GM23338 (cell line): ENCODE measurements at regions not wholly inside any gene's neighbourhood (a gene's known extent, or its start where the extent isn't known, plus 50 kb on each side); places are given as distances from the start of the nearest gene placed in this dataset.

Source experiments
- ATAC-seq: fragments of 200-7000 bp; cut with Tn5 transposase; 3 replicates; pipeline ENCODE4 v1.9.1; 2020
- DNase-seq: peaks from one replicate; pipeline ENCODE4 v3.0.0-alpha.2; 2015; ENCODE audit warnings: low spot score
- H2AFZ ChIP-seq: fragments of 200-600 bp; sonication (generic); 2 replicates; pipeline ENCODE4 v1.8.0; 2016; ENCODE audit warnings: antibody characterized with exemption, mild to moderate bottlenecking, moderate library complexity
- H3F3A ChIP-seq: fragments of 200-600 bp; sonication (generic); replicated peaks from 2 replicates; pipeline ENCODE4 v1.8.0; 2017; ENCODE audit warnings: antibody characterized with exemption, mixed run types, low read depth
- H3K27ac ChIP-seq: fragments of 200-600 bp; sonication (generic); 2 replicates; pipeline ENCODE4 v1.6.1; 2016; ENCODE audit warnings: low read depth
- H3K27me3 ChIP-seq: fragments of 200-600 bp; sonication (generic); 2 replicates; pipeline ENCODE4 v1.8.0; 2016; ENCODE audit warnings: mild to moderate bottlenecking, mixed run types, moderate library complexity; ENCODE audit not compliant: insufficient read depth
- H3K36me3 ChIP-seq: fragments of 200-600 bp; sonication (generic); 2 replicates; pipeline ENCODE4 v1.8.0; 2016; ENCODE audit warnings: mild to moderate bottlenecking; ENCODE audit not compliant: insufficient read depth
- H3K4me1 ChIP-seq: fragments of 200-600 bp; sonication (generic); 2 replicates; pipeline ENCODE4 v1.8.0; 2016; ENCODE audit warnings: mild to moderate bottlenecking, moderate library complexity; ENCODE audit not compliant: insufficient read depth
- H3K4me2 ChIP-seq: fragments of 200-600 bp; sonication (generic); 2 replicates; pipeline ENCODE4 v1.7.1; 2017; ENCODE audit warnings: mixed run types
- H3K4me3 ChIP-seq: fragments of 200-600 bp; sonication (generic); 2 replicates; pipeline ENCODE4 v1.6.1; 2016; ENCODE audit warnings: mixed run types
- H3K79me2 ChIP-seq: fragments of 200-600 bp; sonication (generic); replicated peaks from 2 replicates; pipeline ENCODE4 v1.8.0; 2017; ENCODE audit warnings: mild to moderate bottlenecking; ENCODE audit not compliant: insufficient read depth
- H3K9me2 ChIP-seq: fragments of 200-600 bp; sonication (generic); 2 replicates; pipeline ENCODE4 v1.8.0; 2017; ENCODE audit not compliant: insufficient read depth
- H4K20me1 ChIP-seq: fragments of 200-600 bp; sonication (generic); replicated peaks from 2 replicates; pipeline ENCODE4 v1.8.0; 2017; ENCODE audit warnings: mild to moderate bottlenecking; ENCODE audit not compliant: insufficient read depth
- H3K27ac Mint-ChIP-seq: 2 replicates; pipeline ENCODE4 v1.8.0; 2020; ENCODE audit warnings: inconsistent platforms, mild to moderate bottlenecking, moderate library complexity, mixed read lengths
- H3K27me3 Mint-ChIP-seq: 3 replicates; pipeline ENCODE4 v1.8.0; 2022; ENCODE audit warnings: low read depth, mild to moderate bottlenecking, moderate library complexity, mixed read lengths, inconsistent platforms; ENCODE audit not compliant: insufficient read depth, poor library complexity
- H3K36me3 Mint-ChIP-seq: 3 replicates; pipeline ENCODE4 v1.8.0; 2021; ENCODE audit warnings: low read depth, mild to moderate bottlenecking, inconsistent platforms, moderate library complexity, mixed read lengths
- H3K4me1 Mint-ChIP-seq: 3 replicates; pipeline ENCODE4 v1.8.0; 2020; ENCODE audit warnings: mild to moderate bottlenecking, inconsistent platforms, mixed read lengths
- H3K4me3 Mint-ChIP-seq: 3 replicates; pipeline ENCODE4 v1.8.0; 2021; ENCODE audit warnings: moderate library complexity, mild to moderate bottlenecking, inconsistent platforms, mixed read lengths
- H3K9me3 Mint-ChIP-seq: 3 replicates; pipeline ENCODE4 v1.8.0; 2020; ENCODE audit warnings: moderate library complexity, mild to moderate bottlenecking, inconsistent platforms, mixed read lengths
- CREB1 ChIP-seq: fragments of 250-450 bp; sonication (Bioruptor Pico); IDR thresholded peaks from 2 replicates; pipeline ENCODE4 v1.5.0; 2020; ENCODE audit warnings: low read depth, mild to moderate bottlenecking, moderate library complexity
- EZH2 ChIP-seq: fragments of 200-600 bp; sonication (generic); IDR thresholded peaks from one replicate; pipeline ENCODE4 v1.8.0; 2017; ENCODE audit warnings: antibody characterized with exemption, mild to moderate bottlenecking, low read depth; ENCODE audit not compliant: unreplicated experiment
- EZH2phosphoT487 ChIP-seq: fragments of 200-600 bp; sonication (generic); IDR thresholded peaks from one replicate; pipeline ENCODE4 v1.8.1; 2018; ENCODE audit warnings: antibody characterized with exemption; ENCODE audit not compliant: unreplicated experiment
- JUNB ChIP-seq: IDR thresholded peaks from one replicate; pipeline ENCODE4 v1.6.1; 2016; ENCODE audit warnings: antibody characterized with exemption; ENCODE audit not compliant: unreplicated experiment
- NANOG ChIP-seq: IDR thresholded peaks from 2 replicates; pipeline ENCODE4 v1.6.1; 2016; ENCODE audit warnings: antibody characterized with exemption, borderline replicate concordance
- POLR2AphosphoS5 ChIP-seq: IDR thresholded peaks from 2 replicates; pipeline ENCODE4 v1.6.1; 2016; ENCODE audit warnings: antibody characterized with exemption, low read depth
- STAT1 ChIP-seq: IDR thresholded peaks from one replicate; pipeline ENCODE4 v1.6.1; 2016; ENCODE audit warnings: antibody characterized with exemption; ENCODE audit not compliant: unreplicated experiment
- ZNF114 ChIP-seq: fragments of 250-450 bp; sonication (Bioruptor Pico); IDR thresholded peaks from 2 replicates; pipeline ENCODE4 v1.5.0; 2020; ENCODE audit warnings: mild to moderate bottlenecking, moderate library complexity
- ZNF331 ChIP-seq: fragments of 250-450 bp; sonication (Bioruptor Pico); IDR thresholded peaks from 2 replicates; pipeline ENCODE4 v1.5.0; 2020; ENCODE audit warnings: low read depth, mild to moderate bottlenecking, moderate library complexity
- TF ChIP-seq, protein P1 (sequence below), 2 experiments: fragments of 200-600 bp in 1 of 2; sonication (generic) in 1 of 2; conservative IDR thresholded peaks; 2 replicates each; pipeline versions ENCODE4 v1.5.1 to v1.6.1; 2016 to 2017; ENCODE audit warnings: antibody characterized with exemption in 2 of 2, low read depth in 2 of 2, mild to moderate bottlenecking in 2 of 2, moderate library complexity in 1 of 2
- TF ChIP-seq, protein P2 (sequence below): IDR thresholded peaks from 2 replicates; pipeline ENCODE4 v1.6.1; 2016; ENCODE audit warnings: antibody characterized with exemption
- TF ChIP-seq, protein P3 (sequence below): IDR thresholded peaks from one replicate; pipeline ENCODE4 v1.6.1; 2018; ENCODE audit warnings: antibody characterized with exemption; ENCODE audit not compliant: unreplicated experiment
- TF ChIP-seq, protein P4 (sequence below): fragments of 250-450 bp; sonication (Bioruptor Pico); IDR thresholded peaks from 2 replicates; pipeline ENCODE4 v1.5.0; 2020; ENCODE audit warnings: mild to moderate bottlenecking, moderate library complexity

DNA sequence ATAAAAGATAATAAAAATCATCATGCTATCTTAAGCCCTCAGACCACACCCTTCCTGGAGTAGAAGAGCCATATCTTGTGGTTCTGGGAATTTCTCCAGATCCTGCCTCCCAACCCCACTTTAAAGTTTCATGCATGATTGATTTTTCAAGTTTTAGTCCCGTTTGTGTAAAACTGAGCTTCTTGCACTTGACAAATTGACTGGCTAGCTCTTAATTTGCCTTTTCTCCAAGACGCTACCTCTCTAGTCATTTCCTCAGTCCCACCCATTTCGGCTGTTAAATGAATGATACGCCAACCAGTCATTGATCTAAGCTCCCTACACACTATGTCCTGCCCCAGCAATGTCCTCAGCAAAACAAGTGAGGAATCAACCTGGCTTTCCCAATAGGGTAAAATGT lies 71.8 kb upstream of the TEAD1 start:
- Mint-ChIP-seq H3K9me3 (peaks cover 2% of the 10 kb centered on the region; the same call in 1 of the 3 replicates), H3K4me3 (no peak overlapping the region), H3K4me1 (peaks cover 6% of the 10 kb centered on the region; the same call in 2 of the 3 replicates), H3K36me3 (no peaks in the 10 kb centered on the region), H3K27me3 (no peaks in the 10 kb centered on the region), H3K27ac (no peak overlapping the region)
- Histone ChIP-seq H3K27ac (no peak overlapping the region), H3K4me3 (no peak overlapping the region), H3K4me2 (no peak overlapping the region), H3K27me3 (no peaks in the 10 kb centered on the region), H3F3A (no peaks in the 10 kb centered on the region), H3K9me2 (peaks cover 8% of the 10 kb centered on the region; the same call in 1 of the 2 replicates), H3K36me3 (no peaks in the 10 kb centered on the region), H3K4me1 (peaks cover 2% of the 10 kb centered on the region; the same call in 1 of the 2 replicates), H2AFZ (no peak overlapping the region), H3K79me2 (no peaks in the 10 kb centered on the region), H4K20me1 (no peaks in the 10 kb centered on the region)
- no peak for DNase-seq
- TF ChIP-seq, protein P1, sequence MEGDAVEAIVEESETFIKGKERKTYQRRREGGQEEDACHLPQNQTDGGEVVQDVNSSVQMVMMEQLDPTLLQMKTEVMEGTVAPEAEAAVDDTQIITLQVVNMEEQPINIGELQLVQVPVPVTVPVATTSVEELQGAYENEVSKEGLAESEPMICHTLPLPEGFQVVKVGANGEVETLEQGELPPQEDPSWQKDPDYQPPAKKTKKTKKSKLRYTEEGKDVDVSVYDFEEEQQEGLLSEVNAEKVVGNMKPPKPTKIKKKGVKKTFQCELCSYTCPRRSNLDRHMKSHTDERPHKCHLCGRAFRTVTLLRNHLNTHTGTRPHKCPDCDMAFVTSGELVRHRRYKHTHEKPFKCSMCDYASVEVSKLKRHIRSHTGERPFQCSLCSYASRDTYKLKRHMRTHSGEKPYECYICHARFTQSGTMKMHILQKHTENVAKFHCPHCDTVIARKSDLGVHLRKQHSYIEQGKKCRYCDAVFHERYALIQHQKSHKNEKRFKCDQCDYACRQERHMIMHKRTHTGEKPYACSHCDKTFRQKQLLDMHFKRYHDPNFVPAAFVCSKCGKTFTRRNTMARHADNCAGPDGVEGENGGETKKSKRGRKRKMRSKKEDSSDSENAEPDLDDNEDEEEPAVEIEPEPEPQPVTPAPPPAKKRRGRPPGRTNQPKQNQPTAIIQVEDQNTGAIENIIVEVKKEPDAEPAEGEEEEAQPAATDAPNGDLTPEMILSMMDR (conservative IDR thresholded peaks at IDR 0.05; ENCODE audit: low read depth in 2 of 2), result no peak
- TF ChIP-seq JUNB (no peak), EZH2phosphoT487 (no peak), POLR2AphosphoS5 (no peak), STAT1 (no peak), EZH2 (no peak), ZNF331 (CRISPR knock-in tag) (no peak), NANOG (no peak), ZNF114 (CRISPR knock-in tag) (no peak), CREB1 (CRISPR knock-in tag) (no peak)
- TF ChIP-seq, protein P2, sequence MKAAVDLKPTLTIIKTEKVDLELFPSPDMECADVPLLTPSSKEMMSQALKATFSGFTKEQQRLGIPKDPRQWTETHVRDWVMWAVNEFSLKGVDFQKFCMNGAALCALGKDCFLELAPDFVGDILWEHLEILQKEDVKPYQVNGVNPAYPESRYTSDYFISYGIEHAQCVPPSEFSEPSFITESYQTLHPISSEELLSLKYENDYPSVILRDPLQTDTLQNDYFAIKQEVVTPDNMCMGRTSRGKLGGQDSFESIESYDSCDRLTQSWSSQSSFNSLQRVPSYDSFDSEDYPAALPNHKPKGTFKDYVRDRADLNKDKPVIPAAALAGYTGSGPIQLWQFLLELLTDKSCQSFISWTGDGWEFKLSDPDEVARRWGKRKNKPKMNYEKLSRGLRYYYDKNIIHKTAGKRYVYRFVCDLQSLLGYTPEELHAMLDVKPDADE, result no peak
- TF ChIP-seq, protein P3, sequence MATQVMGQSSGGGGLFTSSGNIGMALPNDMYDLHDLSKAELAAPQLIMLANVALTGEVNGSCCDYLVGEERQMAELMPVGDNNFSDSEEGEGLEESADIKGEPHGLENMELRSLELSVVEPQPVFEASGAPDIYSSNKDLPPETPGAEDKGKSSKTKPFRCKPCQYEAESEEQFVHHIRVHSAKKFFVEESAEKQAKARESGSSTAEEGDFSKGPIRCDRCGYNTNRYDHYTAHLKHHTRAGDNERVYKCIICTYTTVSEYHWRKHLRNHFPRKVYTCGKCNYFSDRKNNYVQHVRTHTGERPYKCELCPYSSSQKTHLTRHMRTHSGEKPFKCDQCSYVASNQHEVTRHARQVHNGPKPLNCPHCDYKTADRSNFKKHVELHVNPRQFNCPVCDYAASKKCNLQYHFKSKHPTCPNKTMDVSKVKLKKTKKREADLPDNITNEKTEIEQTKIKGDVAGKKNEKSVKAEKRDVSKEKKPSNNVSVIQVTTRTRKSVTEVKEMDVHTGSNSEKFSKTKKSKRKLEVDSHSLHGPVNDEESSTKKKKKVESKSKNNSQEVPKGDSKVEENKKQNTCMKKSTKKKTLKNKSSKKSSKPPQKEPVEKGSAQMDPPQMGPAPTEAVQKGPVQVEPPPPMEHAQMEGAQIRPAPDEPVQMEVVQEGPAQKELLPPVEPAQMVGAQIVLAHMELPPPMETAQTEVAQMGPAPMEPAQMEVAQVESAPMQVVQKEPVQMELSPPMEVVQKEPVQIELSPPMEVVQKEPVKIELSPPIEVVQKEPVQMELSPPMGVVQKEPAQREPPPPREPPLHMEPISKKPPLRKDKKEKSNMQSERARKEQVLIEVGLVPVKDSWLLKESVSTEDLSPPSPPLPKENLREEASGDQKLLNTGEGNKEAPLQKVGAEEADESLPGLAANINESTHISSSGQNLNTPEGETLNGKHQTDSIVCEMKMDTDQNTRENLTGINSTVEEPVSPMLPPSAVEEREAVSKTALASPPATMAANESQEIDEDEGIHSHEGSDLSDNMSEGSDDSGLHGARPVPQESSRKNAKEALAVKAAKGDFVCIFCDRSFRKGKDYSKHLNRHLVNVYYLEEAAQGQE, result no peak
- TF ChIP-seq, protein P4, sequence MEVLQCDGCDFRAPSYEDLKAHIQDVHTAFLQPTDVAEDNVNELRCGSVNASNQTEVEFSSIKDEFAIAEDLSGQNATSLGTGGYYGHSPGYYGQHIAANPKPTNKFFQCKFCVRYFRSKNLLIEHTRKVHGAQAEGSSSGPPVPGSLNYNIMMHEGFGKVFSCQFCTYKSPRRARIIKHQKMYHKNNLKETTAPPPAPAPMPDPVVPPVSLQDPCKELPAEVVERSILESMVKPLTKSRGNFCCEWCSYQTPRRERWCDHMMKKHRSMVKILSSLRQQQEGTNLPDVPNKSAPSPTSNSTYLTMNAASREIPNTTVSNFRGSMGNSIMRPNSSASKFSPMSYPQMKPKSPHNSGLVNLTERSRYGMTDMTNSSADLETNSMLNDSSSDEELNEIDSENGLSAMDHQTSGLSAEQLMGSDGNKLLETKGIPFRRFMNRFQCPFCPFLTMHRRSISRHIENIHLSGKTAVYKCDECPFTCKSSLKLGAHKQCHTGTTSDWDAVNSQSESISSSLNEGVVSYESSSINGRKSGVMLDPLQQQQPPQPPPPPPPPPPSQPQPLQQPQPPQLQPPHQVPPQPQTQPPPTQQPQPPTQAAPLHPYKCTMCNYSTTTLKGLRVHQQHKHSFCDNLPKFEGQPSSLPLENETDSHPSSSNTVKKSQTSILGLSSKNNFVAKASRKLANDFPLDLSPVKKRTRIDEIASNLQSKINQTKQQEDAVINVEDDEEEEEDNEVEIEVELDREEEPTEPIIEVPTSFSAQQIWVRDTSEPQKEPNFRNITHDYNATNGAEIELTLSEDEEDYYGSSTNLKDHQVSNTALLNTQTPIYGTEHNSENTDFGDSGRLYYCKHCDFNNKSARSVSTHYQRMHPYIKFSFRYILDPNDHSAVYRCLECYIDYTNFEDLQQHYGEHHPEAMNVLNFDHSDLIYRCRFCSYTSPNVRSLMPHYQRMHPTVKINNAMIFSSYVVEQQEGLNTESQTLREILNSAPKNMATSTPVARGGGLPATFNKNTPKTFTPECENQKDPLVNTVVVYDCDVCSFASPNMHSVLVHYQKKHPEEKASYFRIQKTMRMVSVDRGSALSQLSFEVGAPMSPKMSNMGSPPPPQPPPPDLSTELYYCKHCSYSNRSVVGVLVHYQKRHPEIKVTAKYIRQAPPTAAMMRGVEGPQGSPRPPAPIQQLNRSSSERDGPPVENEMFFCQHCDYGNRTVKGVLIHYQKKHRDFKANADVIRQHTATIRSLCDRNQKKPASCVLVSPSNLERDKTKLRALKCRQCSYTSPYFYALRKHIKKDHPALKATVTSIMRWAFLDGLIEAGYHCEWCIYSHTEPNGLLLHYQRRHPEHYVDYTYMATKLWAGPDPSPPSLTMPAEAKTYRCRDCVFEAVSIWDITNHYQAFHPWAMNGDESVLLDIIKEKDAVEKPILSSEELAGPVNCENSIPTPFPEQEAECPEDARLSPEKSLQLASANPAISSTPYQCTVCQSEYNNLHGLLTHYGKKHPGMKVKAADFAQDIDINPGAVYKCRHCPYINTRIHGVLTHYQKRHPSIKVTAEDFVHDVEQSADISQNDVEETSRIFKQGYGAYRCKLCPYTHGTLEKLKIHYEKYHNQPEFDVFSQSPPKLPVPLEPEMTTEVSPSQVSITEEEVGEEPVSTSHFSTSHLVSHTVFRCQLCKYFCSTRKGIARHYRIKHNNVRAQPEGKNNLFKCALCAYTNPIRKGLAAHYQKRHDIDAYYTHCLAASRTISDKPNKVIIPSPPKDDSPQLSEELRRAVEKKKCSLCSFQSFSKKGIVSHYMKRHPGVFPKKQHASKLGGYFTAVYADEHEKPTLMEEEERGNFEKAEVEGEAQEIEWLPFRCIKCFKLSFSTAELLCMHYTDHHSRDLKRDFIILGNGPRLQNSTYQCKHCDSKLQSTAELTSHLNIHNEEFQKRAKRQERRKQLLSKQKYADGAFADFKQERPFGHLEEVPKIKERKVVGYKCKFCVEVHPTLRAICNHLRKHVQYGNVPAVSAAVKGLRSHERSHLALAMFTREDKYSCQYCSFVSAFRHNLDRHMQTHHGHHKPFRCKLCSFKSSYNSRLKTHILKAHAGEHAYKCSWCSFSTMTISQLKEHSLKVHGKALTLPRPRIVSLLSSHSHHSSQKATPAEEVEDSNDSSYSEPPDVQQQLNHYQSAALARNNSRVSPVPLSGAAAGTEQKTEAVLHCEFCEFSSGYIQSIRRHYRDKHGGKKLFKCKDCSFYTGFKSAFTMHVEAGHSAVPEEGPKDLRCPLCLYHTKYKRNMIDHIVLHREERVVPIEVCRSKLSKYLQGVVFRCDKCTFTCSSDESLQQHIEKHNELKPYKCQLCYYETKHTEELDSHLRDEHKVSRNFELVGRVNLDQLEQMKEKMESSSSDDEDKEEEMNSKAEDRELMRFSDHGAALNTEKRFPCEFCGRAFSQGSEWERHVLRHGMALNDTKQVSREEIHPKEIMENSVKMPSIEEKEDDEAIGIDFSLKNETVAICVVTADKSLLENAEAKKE (CRISPR knock-in tag), result no peak
- no peak for ATAC-seq
